ENCODE measurements at regions not wholly inside any gene's neighbourhood (a gene's known extent, or its start where the extent isn't known, plus 50 kb on each side); places are given as distances from the start of the nearest gene placed in this dataset.
A peak's percentile ranks its signal among the peaks of the same experiment; 100 is the strongest.
"Not testable (repeated sequence)": the region's sequence is repeated elsewhere in the genome, so short reads cannot be mapped to it uniquely, and the experiment has no call there.

- no peak for TF ChIP-seq CTCF (IDR thresholded peaks at IDR 0.05)
- H3K4me1 ChIP-seq = no peaks in the 10 kb centered on the region
- DNase-seq = no peak
- WGBS, 2 donors = 89 to 93% methylated on average over 2 of the region's 2 CpGs
- H3K36me3 ChIP-seq (ENCODE audit: low read depth, missing control alignments) = no peaks in the 10 kb centered on the region
- intact Hi-C loops (cut with DNase I; ENCODE audit: low total_unique reads) = no loop called here
- no peaks in the 10 kb centered on the region for H3K27me3 ChIP-seq
- no peaks in the 10 kb centered on the region for H3K9me3 ChIP-seq
- H3K4me3 ChIP-seq = no peak overlapping the region
- no peak overlapping the region for H3K27ac ChIP-seq
Measured at GRCh38 chr19:23597661-23598060, 89.4 kb downstream of the ZNF675 start.

GRCh38 chr19:23596872-23597271 lies 90.1 kb downstream of the ZNF675 start:
- no peaks in the 10 kb centered on the region for H3K27me3 ChIP-seq
- H3K4me3 ChIP-seq = no peak overlapping the region
- intact Hi-C loops (cut with DNase I; ENCODE audit: low total_unique reads) = no loop called here
- no peaks in the 10 kb centered on the region for H3K4me1 ChIP-seq
- TF ChIP-seq POLR2A (IDR thresholded peaks at IDR 0.05) (no peak), CTCF (IDR thresholded peaks at IDR 0.05) (no peak)
- DNase-seq = no peak
- no peaks in the 10 kb centered on the region for H3K9me3 ChIP-seq
- H3K27ac ChIP-seq = no peak overlapping the region
- no peaks in the 10 kb centered on the region for H3K36me3 ChIP-seq (ENCODE audit: low read depth, missing control alignments)

- H3K4me1 ChIP-seq; intact Hi-C loops (cut with DNase I; ENCODE audit: low total_unique reads); DNase-seq; H3K36me3 ChIP-seq (ENCODE audit: low read depth, missing control alignments); H3K9me3 ChIP-seq; H3K27me3 ChIP-seq; H3K27ac ChIP-seq: not testable (repeated sequence)
- H3K4me3 ChIP-seq = peak overlapping the region in 1 of 2 donors; percentile 20
- 47 to 84% methylated on average over 6 to 12 of the region's 12 CpGs for WGBS, 2 donors
Measured at GRCh38 chr19:23594311-23594710, 92.7 kb downstream of the ZNF675 start.

GRCh38 chr19:23587546-23587945 lies 99.5 kb downstream of the ZNF675 start:
- Histone ChIP-seq H3K36me3 (ENCODE audit: low read depth, missing control alignments) (no peaks in the 10 kb centered on the region), H3K4me1 (no peaks in the 10 kb centered on the region), H3K27me3 (no peaks in the 10 kb centered on the region), H3K9me3 (no peaks in the 10 kb centered on the region), H3K27ac (no peak overlapping the region), H3K4me3 (no peak overlapping the region)
- intact Hi-C loops (cut with DNase I; ENCODE audit: low total_unique reads) = no loop called here
- TF ChIP-seq POLR2A (IDR thresholded peaks at IDR 0.05) (no peak), CTCF (IDR thresholded peaks at IDR 0.05) (no peak)
- DNase-seq = no peak

- TF ChIP-seq POLR2A (IDR thresholded peaks at IDR 0.05) (no peak), CTCF (IDR thresholded peaks at IDR 0.05) (no peak)
- no peak for DNase-seq
- intact Hi-C loops (cut with DNase I; ENCODE audit: low total_unique reads) = no loop called here
- Histone ChIP-seq H3K9me3 (no peaks in the 10 kb centered on the region), H3K27me3 (no peaks in the 10 kb centered on the region), H3K27ac (no peak overlapping the region), H3K4me3 (no peak overlapping the region), H3K36me3 (ENCODE audit: low read depth, missing control alignments) (no peaks in the 10 kb centered on the region), H3K4me1 (no peaks in the 10 kb centered on the region)
- WGBS, 2 donors = 83 to 93% methylated on average over 6 of the region's 6 CpGs
Measured at GRCh38 chr19:23577501-23577900, 109.5 kb downstream of the ZNF675 start.
